AG10803 (cell line): ENCODE measurements at regions not wholly inside any gene's neighbourhood (a gene's known extent, or its start where the extent isn't known, plus 50 kb on each side); places are given as distances from the start of the nearest gene placed in this dataset.

Source experiments
- DNase-seq: peaks from one replicate; pipeline ENCODE4 v3.0.0; 2010; ENCODE audit warnings: low read depth
- H3K4me3 ChIP-seq: 2 replicates; pipeline ENCODE4 v1.5.1; 2011; ENCODE audit warnings: mild to moderate bottlenecking, low read length, control low read depth
- TF ChIP-seq, protein P1 (sequence below): conservative IDR thresholded peaks from 2 replicates; pipeline ENCODE4 v1.5.1; 2011; ENCODE audit warnings: mild to moderate bottlenecking, low read length, control low read depth, inconsistent platforms

DNA sequence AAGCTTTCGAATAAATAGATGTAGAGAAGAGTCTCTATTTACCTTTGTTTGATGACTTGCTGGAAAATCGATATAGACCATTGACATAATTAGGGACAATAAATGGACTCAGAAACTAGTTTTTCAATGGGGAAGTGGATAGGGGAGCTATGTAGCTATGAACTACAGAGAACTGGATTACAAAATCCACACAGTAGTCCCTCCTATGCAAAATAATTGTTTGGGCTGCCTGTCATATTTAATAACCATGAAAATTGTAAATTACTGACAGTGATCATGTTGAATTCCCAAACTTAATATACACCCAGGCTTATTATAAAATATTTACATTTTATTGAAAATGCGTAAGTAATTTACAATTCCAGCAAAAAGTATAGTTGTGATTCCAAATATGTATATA lies 333.1 kb upstream of the FAM241A start:
- TF ChIP-seq, protein P1, sequence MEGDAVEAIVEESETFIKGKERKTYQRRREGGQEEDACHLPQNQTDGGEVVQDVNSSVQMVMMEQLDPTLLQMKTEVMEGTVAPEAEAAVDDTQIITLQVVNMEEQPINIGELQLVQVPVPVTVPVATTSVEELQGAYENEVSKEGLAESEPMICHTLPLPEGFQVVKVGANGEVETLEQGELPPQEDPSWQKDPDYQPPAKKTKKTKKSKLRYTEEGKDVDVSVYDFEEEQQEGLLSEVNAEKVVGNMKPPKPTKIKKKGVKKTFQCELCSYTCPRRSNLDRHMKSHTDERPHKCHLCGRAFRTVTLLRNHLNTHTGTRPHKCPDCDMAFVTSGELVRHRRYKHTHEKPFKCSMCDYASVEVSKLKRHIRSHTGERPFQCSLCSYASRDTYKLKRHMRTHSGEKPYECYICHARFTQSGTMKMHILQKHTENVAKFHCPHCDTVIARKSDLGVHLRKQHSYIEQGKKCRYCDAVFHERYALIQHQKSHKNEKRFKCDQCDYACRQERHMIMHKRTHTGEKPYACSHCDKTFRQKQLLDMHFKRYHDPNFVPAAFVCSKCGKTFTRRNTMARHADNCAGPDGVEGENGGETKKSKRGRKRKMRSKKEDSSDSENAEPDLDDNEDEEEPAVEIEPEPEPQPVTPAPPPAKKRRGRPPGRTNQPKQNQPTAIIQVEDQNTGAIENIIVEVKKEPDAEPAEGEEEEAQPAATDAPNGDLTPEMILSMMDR: no peak
- no peak for DNase-seq
- H3K4me3 ChIP-seq: no peak overlapping the region

DNA sequence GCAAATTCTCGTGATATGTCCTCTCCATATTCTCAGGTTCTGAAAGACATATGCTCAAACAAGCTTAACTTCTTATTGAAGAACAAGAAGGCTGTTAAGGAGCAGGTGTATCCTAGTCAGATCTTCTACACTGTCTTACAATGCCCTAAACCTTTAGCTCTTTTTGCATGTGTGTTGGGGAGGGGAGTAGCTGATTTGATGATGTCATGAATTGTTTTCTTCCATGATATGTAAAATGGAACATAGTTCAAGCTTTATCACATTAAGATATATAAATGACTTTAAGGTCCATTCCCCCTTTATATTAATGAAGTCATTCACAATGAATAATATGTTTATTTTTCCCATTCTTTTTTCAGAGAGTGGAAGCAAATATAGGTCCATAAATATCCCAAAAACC lies 332.5 kb upstream of the FAM241A start:
- DNase-seq: no peak
- H3K4me3 ChIP-seq: no peak overlapping the region
- TF ChIP-seq, protein P1: no peak

DNA sequence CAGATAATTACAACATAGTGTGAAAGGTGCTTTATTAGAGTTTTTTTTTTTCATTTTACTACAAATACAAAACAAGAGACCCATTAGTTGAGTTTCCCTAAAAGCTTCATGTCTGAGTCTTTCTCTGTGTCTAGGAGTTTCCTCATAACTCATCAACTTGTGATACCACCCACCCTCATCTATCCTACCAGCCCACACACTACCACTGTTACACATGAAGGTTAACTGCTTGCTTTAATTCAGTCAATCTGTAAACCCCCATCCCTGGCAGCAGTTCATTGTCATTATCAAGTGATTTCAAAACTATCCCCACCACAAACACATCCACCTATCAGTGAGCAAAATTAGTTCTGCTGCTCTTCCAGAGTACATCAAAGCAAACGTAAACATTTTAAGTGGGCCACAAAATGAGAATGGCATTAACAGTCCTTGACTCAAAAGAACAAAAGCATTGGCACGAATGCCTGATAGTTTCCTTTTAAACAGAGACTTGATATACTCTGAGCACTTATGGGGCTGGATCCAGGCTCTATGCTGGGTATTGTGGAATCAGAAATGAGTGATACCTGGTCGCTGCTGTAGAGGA lies 331.6 kb upstream of the FAM241A start:
- TF ChIP-seq, protein P1: no peak
- no peak for DNase-seq

DNA sequence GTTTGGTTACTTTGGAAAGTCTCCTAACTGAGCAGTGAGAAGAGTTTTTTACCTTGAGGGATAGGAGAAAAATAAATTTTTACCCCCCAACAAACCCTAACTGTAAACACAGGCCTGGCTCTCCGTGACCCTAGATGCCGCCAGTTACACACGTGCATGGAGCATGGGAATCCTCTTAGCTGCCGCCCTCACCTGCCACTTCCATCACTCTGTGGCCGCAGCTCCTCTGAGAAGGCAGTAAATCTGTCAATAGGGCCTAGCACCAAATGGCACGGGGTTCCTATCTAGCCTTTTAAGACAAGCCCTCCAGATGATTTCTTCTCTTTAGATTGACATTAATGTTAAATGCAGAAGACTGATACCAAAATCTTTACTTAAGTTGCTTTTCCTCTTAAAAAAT lies 330.3 kb upstream of the FAM241A start:
- H3K4me3 ChIP-seq: no peak overlapping the region
- TF ChIP-seq, protein P1: no peak
- DNase-seq: no peak

More for the DNA sequence above, 331.6 kb upstream of the FAM241A start:
- H3K4me3 ChIP-seq: no peak overlapping the region

DNA sequence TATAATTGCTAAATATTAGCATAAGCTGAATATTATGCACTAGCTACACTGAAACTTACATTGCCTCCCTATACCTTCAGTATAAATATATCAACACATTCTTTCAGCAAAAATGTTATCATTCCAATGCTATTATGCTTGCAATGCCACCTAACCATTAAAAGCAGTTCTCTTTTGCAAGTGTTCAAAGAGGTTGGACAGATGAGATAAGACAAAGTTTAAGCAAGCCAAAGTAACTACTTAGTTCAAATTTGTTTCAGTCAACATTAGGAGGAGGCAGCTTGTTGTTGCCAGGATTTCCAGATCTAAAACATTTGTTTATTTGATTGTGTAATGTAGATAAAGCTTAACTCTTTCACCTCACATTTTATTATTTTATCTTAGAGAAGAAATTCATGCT lies 323.9 kb upstream of the FAM241A start:
- TF ChIP-seq, protein P1: no peak
- H3K4me3 ChIP-seq: no peak overlapping the region
- no peak for DNase-seq

DNA sequence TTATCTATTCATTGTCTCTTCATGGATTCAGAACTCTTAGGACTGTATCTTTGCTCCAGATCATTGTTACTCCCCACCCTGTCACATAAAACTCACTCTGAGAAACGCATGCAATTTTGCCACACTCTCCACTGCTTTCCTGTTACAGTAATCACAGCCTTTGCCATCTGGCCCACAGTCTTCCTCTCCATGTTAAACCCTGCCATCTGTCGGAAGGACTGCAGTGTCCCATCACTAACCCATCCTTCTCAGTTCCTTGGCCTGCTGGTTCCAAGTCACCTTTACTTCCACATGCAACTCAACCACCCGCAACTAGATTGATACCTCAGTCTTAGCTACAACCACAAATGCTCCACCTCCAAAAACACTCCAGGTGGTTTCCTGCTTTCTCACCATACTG lies 308.7 kb upstream of the FAM241A start:
- no peak overlapping the region for H3K4me3 ChIP-seq

DNA sequence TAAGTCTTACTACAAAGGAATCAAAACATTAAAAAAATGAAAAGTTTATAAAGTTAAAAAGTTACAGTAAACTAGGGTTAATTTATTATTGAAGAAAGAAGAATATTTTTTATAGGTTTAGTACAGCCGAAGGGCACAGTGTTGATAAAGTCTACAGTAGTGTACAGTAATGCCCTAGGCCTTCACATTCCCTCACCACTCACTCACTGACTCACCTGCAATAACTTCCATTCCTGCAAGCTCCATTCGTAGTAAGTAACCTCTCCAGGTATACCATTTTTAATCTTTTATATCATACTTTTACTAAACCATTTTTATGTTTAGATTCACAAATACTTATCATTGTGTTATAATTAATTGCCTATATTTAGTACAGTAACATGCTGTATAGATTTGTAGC lies 307.5 kb upstream of the FAM241A start:
- TF ChIP-seq, protein P1: no peak
- no peak for DNase-seq
- no peak overlapping the region for H3K4me3 ChIP-seq

More for the DNA sequence above, 308.7 kb upstream of the FAM241A start:
- no peak for DNase-seq
- TF ChIP-seq, protein P1: no peak
